Tibial artery (tissue), 4 donors: ENCODE measurements at regions not wholly inside any gene's neighbourhood (a gene's known extent, or its start where the extent isn't known, plus 50 kb on each side); places are given as distances from the start of the nearest gene placed in this dataset.

ENCODE experiments used
- DNase-seq, 2 donors: peaks; one replicate each; pipeline ENCODE4 v3.0.0-alpha.2; 2019
- H3K27ac ChIP-seq, 2 donors: fragments of 200-600 bp; sonication (generic) in 1 of 2; 1 replicate in 1 of 2; 2 replicates in 1 of 2; pipeline ENCODE4 v1.5.1; 2018 to 2019; ENCODE audit warnings: mild to moderate bottlenecking in 1 of 2
- H3K27me3 ChIP-seq, 2 donors: fragments of 200-600 bp; sonication (generic) in 1 of 2; one replicate each; pipeline versions ENCODE4 v1.5.1 to v1.6.0; 2016 to 2019
- H3K36me3 ChIP-seq, 3 donors: fragments of 200-600 bp; sonication (generic) in 2 of 3; one replicate each; pipeline ENCODE4 v1.5.1; 2016 to 2019; ENCODE audit warnings: mild to moderate bottlenecking in 2 of 3
- H3K4me1 ChIP-seq, 4 donors: fragments of 200-600 bp; sonication (generic) in 2 of 4; 1 replicate in 3 of 4; 2 replicates in 1 of 4; pipeline ENCODE4 v1.5.1; 2016 to 2019
- H3K4me3 ChIP-seq, 2 donors: fragments of 200-600 bp; sonication (generic) in 1 of 2; 1 replicate in 1 of 2; 2 replicates in 1 of 2; pipeline ENCODE4 v1.5.1; 2018 to 2019; ENCODE audit warnings: mild to moderate bottlenecking in 2 of 2
- H3K9me3 ChIP-seq, 3 donors: fragments of 200-600 bp; sonication (generic) in 1 of 3; one replicate each; pipeline ENCODE4 v1.5.1; 2016 to 2019
- CTCF ChIP-seq, 2 experiments: fragments of 200-600 bp in 1 of 2; fragments of 450-650 bp in 1 of 2; IDR thresholded peaks; one replicate each; pipeline ENCODE4 v1.5.1; 2017 to 2019; ENCODE audit warnings: antibody characterized with exemption in 2 of 2, mild to moderate bottlenecking in 1 of 2, moderate library complexity in 1 of 2
- intact Hi-C: fragments of 100-400 bp; cut with DNase I; formaldehyde crosslinking; loops from one replicate; pipeline ENCODE4 v1.15.0; 2023; ENCODE audit warnings: low total_unique reads

DNA sequence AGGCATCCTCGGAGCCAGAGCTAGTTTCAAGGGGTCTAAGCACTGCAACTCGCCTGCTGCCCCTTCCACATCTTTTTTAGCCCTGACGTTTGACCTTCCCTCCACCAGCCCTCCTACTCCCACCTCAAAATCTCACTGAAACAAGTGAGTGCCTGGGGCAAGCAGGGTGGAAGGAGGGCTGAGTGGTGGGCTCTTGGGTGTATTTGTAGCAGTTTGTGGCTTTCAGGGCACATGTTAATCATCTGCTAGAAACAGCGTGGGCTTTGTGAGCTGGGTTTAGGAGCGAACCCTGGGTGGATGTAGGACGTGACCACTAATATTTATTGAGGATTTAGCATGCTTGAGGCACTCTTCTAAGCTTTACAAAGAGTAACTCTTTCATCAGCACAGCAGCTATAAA lies 390.3 kb downstream of the GRIN2B start:
- TF ChIP-seq CTCF (IDR thresholded peaks at IDR 0.05): no peak
- intact Hi-C loops: no loop called here

GRCh38 chr12:13588574-13588973 lies 392.0 kb downstream of the EMP1 start:
- H3K27me3 ChIP-seq: no peaks in the 10 kb centered on the region
- DNase-seq: no peak
- H3K27ac ChIP-seq: no peak overlapping the region
- no peak overlapping the region for H3K4me3 ChIP-seq
- no peaks in the 10 kb centered on the region for H3K4me1 ChIP-seq
- TF ChIP-seq CTCF (IDR thresholded peaks at IDR 0.05): no peak
- H3K9me3 ChIP-seq: no peaks in the 10 kb centered on the region
- no peaks in the 10 kb centered on the region for H3K36me3 ChIP-seq
- intact Hi-C loops: no loop called here

More for the DNA sequence above, 390.3 kb downstream of the GRIN2B start:
- Histone ChIP-seq H3K4me3 (no peak overlapping the region), H3K4me1 (no peaks in the 10 kb centered on the region), H3K36me3 (no peaks in the 10 kb centered on the region), H3K27ac (no peak overlapping the region), H3K9me3 (no peaks in the 10 kb centered on the region), H3K27me3 (no peaks in the 10 kb centered on the region)
- DNase-seq: no peak

DNA sequence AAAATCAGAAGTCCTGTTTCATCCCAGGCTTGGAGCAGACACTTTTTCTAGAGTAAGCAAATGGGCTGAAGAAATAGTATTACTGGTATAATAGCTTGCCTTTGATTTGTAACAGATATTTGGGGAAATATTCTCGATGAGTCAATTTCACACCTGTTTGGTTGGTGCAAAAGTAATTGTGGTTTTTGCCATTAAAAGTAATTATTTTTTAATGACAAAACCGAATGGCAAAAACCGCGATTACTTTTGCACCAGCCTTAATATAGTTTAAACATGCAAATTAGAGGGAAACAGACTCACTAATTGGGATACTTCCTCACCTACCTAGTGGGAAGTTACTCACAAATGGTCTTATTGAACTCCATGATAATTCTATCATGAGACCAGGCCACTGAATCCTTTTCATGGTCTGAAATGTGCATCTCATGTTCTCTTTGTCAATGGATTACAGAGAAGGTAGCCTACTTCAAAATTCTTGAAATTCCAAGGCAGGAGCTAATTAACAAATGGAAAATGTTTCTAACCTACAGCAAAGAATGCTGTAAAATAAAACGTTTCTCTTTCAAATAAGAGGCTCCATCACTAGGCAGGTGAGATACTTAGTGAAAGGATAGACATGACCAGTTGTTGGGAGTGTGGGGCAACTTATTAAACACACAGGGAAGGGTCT lies 391.3 kb downstream of the EMP1 start:
- no peak for DNase-seq
- no peak for TF ChIP-seq CTCF (IDR thresholded peaks at IDR 0.05)
- Histone ChIP-seq H3K27me3 (no peaks in the 10 kb centered on the region), H3K4me1 (no peaks in the 10 kb centered on the region), H3K9me3 (no peaks in the 10 kb centered on the region), H3K36me3 (no peaks in the 10 kb centered on the region), H3K4me3 (no peak overlapping the region), H3K27ac (no peak overlapping the region)
- intact Hi-C loops: no loop called here

DNA sequence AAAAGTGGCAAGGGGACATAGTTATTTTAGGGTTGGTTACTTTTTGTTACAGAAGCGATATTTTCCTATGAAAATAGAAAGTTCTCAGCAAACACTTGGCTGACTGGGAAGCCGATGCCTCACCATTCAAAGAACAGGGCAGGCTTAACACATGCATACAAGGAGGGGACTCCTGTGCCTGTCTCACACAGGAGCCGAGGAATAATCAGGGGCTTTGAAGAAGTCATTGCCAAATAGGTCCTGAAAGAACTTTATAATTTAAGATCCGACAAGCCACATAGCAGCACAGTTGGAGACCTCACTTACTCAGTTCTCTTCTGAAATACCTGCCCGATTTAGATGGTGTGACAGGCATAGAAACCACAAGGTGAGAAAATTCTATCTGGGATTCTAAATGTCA lies 389.8 kb downstream of the EMP1 start:
- Histone ChIP-seq H3K4me3 (no peak overlapping the region), H3K27me3 (no peaks in the 10 kb centered on the region), H3K9me3 (no peaks in the 10 kb centered on the region), H3K36me3 (no peaks in the 10 kb centered on the region), H3K27ac (no peak overlapping the region), H3K4me1 (no peaks in the 10 kb centered on the region)
- TF ChIP-seq CTCF (IDR thresholded peaks at IDR 0.05): no peak
- intact Hi-C loops: no loop called here
- no peak for DNase-seq

- Histone ChIP-seq H3K4me1 (no peaks in the 10 kb centered on the region), H3K36me3 (no peaks in the 10 kb centered on the region), H3K4me3 (no peak overlapping the region), H3K9me3 (no peaks in the 10 kb centered on the region), H3K27me3 (no peaks in the 10 kb centered on the region), H3K27ac (no peak overlapping the region)
- TF ChIP-seq CTCF (IDR thresholded peaks at IDR 0.05): no peak
- DNase-seq: no peak
- intact Hi-C loops: no loop called here
These were observed 388.0 kb downstream of the EMP1 start for GRCh38 chr12:13584541-13584940.

- TF ChIP-seq CTCF (IDR thresholded peaks at IDR 0.05): no peak
- no peak overlapping the region for H3K27ac ChIP-seq
- DNase-seq: no peak
- intact Hi-C loops: no loop called here
- no peaks in the 10 kb centered on the region for H3K36me3 ChIP-seq
- H3K27me3 ChIP-seq: no peaks in the 10 kb centered on the region
- H3K4me1 ChIP-seq: no peaks in the 10 kb centered on the region
- H3K9me3 ChIP-seq: no peaks in the 10 kb centered on the region
- H3K4me3 ChIP-seq: no peak overlapping the region
These were observed 387.1 kb downstream of the EMP1 start for GRCh38 chr12:13583630-13584029.
